Osteocyte (in vitro differentiated cells): ENCODE measurements at regions not wholly inside any gene's neighbourhood (a gene's known extent, or its start where the extent isn't known, plus 50 kb on each side); places are given as distances from the start of the nearest gene placed in this dataset.
"Not testable (repeated sequence)": the region's sequence is repeated elsewhere in the genome, so short reads cannot be mapped to it uniquely, and the experiment has no call there.

Experiments used
- DNase-seq: peaks from one replicate; pipeline ENCODE4 v3.0.0; 2021; ENCODE audit warnings: mixed read lengths; ENCODE audit not compliant: unreplicated experiment; ENCODE audit errors: extremely low spot score
- H3K27ac Mint-ChIP-seq: one replicate; pipeline ENCODE4 v1.8.0; 2021; ENCODE audit warnings: mild to moderate bottlenecking, mixed read lengths; ENCODE audit not compliant: unreplicated experiment
- H3K27me3 Mint-ChIP-seq: one replicate; pipeline ENCODE4 v1.8.0; 2021; ENCODE audit warnings: mixed read lengths; ENCODE audit not compliant: unreplicated experiment
- H3K36me3 Mint-ChIP-seq: one replicate; pipeline ENCODE4 v1.8.0; 2021; ENCODE audit warnings: mixed read lengths; ENCODE audit not compliant: unreplicated experiment
- H3K4me1 Mint-ChIP-seq: one replicate; pipeline ENCODE4 v1.8.0; 2021; ENCODE audit warnings: mixed read lengths; ENCODE audit not compliant: unreplicated experiment
- H3K4me3 Mint-ChIP-seq: one replicate; pipeline ENCODE4 v1.8.0; 2021; ENCODE audit warnings: mild to moderate bottlenecking, moderate library complexity, mixed read lengths; ENCODE audit not compliant: unreplicated experiment
- H3K9me3 Mint-ChIP-seq: one replicate; pipeline ENCODE4 v1.8.0; 2021; ENCODE audit warnings: mixed read lengths; ENCODE audit not compliant: unreplicated experiment
- CTCF ChIP-seq: fragments of 200-600 bp; sonication (generic); IDR thresholded peaks from 2 replicates; pipeline ENCODE4 v1.5.0; 2021; ENCODE audit warnings: antibody characterized with exemption, mild to moderate bottlenecking, moderate library complexity

GRCh38 chr10:65149878-65150277, 1628.7 kb downstream of the REEP3 start:
- peaks cover 4% of the 10 kb centered on the region for H3K27me3 Mint-ChIP-seq
- H3K9me3 Mint-ChIP-seq, result no peaks in the 10 kb centered on the region
- TF ChIP-seq CTCF, result no peak
- no peak overlapping the region for H3K4me3 Mint-ChIP-seq
- no peaks in the 10 kb centered on the region for H3K36me3 Mint-ChIP-seq
- no peaks in the 10 kb centered on the region for H3K4me1 Mint-ChIP-seq
- no peak for DNase-seq
- H3K27ac Mint-ChIP-seq, result no peak overlapping the region

- Mint-ChIP-seq H3K4me3 (no peak overlapping the region), H3K27ac (no peak overlapping the region), H3K36me3 (no peaks in the 10 kb centered on the region), H3K9me3 (no peaks in the 10 kb centered on the region), H3K4me1 (no peaks in the 10 kb centered on the region), H3K27me3 (no peaks in the 10 kb centered on the region)
- no peak for DNase-seq
- no peak for TF ChIP-seq CTCF
Measured at GRCh38 chr10:65166272-65166671, 1645.1 kb downstream of the REEP3 start.

- H3K4me1 Mint-ChIP-seq, result no peaks in the 10 kb centered on the region
- no peak for TF ChIP-seq CTCF
- H3K36me3 Mint-ChIP-seq, result no peaks in the 10 kb centered on the region
- no peak overlapping the region for H3K27ac Mint-ChIP-seq
- DNase-seq, result no peak
- H3K9me3 Mint-ChIP-seq, result peaks cover 4% of the 10 kb centered on the region
- no peaks in the 10 kb centered on the region for H3K27me3 Mint-ChIP-seq
- H3K4me3 Mint-ChIP-seq, result no peak overlapping the region
Measured at GRCh38 chr10:65172249-65172648, 1651.0 kb downstream of the REEP3 start.

- TF ChIP-seq CTCF, result no peak
- DNase-seq, result no peak
- H3K9me3 Mint-ChIP-seq, result peaks cover 32% of the 10 kb centered on the region
- no peaks in the 10 kb centered on the region for H3K36me3 Mint-ChIP-seq
- H3K4me1 Mint-ChIP-seq, result no peaks in the 10 kb centered on the region
- H3K27ac Mint-ChIP-seq, result no peak overlapping the region
- H3K27me3 Mint-ChIP-seq, result peaks cover 3% of the 10 kb centered on the region
- no peak overlapping the region for H3K4me3 Mint-ChIP-seq
Measured at GRCh38 chr10:65176994-65177393, 1655.8 kb downstream of the REEP3 start.

- no peaks in the 10 kb centered on the region for H3K36me3 Mint-ChIP-seq
- no peak for TF ChIP-seq CTCF
- no peak overlapping the region for H3K4me3 Mint-ChIP-seq
- H3K27me3 Mint-ChIP-seq, result peaks cover 3% of the 10 kb centered on the region
- DNase-seq, result no peak
- H3K27ac Mint-ChIP-seq, result no peak overlapping the region
- peaks cover 7% of the 10 kb centered on the region for H3K4me1 Mint-ChIP-seq
- H3K9me3 Mint-ChIP-seq, result peaks cover 18% of the 10 kb centered on the region
Measured at GRCh38 chr10:65183236-65183635, 1662.0 kb downstream of the REEP3 start.

DNA sequence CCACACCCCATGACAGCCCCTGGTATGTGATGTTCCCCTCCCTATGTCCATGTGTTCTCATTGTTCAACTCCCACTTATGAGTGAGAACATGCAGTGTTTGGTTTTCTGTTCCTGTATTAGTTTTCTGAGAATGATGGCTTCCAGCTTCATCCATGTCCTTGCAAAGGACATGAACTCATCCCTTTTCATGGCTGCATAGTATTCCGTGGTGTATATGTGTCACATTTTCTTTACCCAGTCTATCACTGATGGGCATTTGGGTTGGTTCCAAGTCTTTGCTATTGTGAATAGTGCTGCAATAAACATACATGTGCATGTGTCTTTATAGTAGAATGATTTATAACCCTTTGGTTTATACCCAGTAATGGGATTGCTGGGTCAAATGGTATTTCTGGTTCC, 1665.5 kb downstream of the REEP3 start:
- not testable (repeated sequence) for H3K27me3 Mint-ChIP-seq, H3K9me3 Mint-ChIP-seq, H3K4me3 Mint-ChIP-seq, H3K27ac Mint-ChIP-seq, H3K36me3 Mint-ChIP-seq, DNase-seq
- peaks cover 11% of the 10 kb centered on the region for H3K4me1 Mint-ChIP-seq
